GM12892 (cell line): ENCODE measurements at regions not wholly inside any gene's neighbourhood (a gene's known extent, or its start where the extent isn't known, plus 50 kb on each side); places are given as distances from the start of the nearest gene placed in this dataset.

Source experiments
- DNase-seq: peaks from one replicate; pipeline ENCODE4 v3.0.0; 2011; ENCODE audit not compliant: insufficient read length
- FAIRE-seq: peaks from 2 replicates; lab custom pipeline; 2011; peaks lifted over from hg19 to GRCh38; lab: Jason Lieb, UNC
- POLR2A ChIP-seq: IDR thresholded peaks from 2 replicates; pipeline ENCODE4 v1.6.1; 2011; ENCODE audit warnings: low read depth, low read length, control low read depth
- POLR2AphosphoS5 ChIP-seq: IDR thresholded peaks from 2 replicates; pipeline ENCODE4 v1.6.1; 2011; ENCODE audit warnings: low read depth, low read length, control low read depth
- TAF1 ChIP-seq: IDR thresholded peaks from 2 replicates; pipeline ENCODE4 v1.6.1; 2011; ENCODE audit warnings: low read depth, mild to moderate bottlenecking, control low read depth, low read length, borderline replicate concordance

- no peak for DNase-seq
- TF ChIP-seq POLR2A (no peak), TAF1 (no peak), POLR2AphosphoS5 (no peak)
These were observed 451.8 kb upstream of the CCL2 start for GRCh38 chr17:33803199-33803685.

GRCh38 chr17:33803686-33804085 is 451.4 kb upstream of the CCL2 start:
- DNase-seq (no peak), FAIRE-seq (no peak)
- TF ChIP-seq POLR2AphosphoS5 (no peak), POLR2A (no peak), TAF1 (no peak)

More at GRCh38 chr17:33803199-33803685, 451.8 kb upstream of the CCL2 start:
- no peak for FAIRE-seq

DNA sequence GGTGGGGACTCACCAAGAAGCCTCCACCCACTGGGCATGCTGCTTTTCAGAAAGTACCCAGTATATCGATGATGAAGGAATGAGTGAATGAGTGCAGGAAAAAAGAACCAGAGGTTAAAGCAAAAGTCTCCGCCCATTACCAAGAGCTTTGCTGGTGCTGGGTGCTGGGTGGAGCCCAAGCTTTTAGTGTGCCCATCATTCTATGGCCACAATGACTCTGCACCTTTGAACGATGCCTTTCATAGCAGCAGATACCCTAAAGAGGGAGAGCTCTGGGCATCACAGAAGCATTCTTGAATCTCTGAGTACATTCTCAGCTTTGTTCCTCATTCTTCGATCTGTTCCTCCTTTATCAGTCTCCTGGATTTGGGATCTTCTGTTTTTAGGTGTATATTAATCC is 450.7 kb upstream of the CCL2 start:
- no peak for TF ChIP-seq POLR2AphosphoS5
- no peak for TF ChIP-seq POLR2A
- TF ChIP-seq TAF1: no peak
- DNase-seq: no peak
- FAIRE-seq: no peak

- no peak for TF ChIP-seq POLR2AphosphoS5
- no peak for TF ChIP-seq POLR2A
- DNase-seq: no peak
- no peak for FAIRE-seq
These were observed 448.5 kb upstream of the CCL2 start for GRCh38 chr17:33806631-33807030.

DNA sequence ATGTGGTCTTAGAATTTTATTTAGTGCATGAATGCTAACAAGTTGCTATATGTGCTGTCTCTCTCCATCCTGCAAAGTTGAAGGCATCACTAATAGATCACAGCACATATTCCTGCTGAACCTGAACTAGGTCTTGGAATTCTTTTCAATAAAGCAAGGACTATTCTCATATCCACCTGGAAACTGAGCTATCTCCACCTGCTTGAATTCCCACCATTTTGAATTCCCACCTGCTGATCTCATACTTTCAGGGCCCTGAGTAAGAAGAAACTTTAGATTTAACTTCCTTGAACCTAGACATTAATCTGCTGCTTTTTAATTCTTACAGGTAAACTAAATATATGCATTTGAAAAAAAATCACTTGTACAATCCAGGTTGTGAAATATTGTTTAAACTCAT is 445.3 kb upstream of the CCL2 start:
- DNase-seq (no peak), FAIRE-seq (no peak)
- TF ChIP-seq TAF1: no peak
- no peak for TF ChIP-seq POLR2A
- no peak for TF ChIP-seq POLR2AphosphoS5

GRCh38 chr17:33811004-33811760 is 443.9 kb upstream of the CCL2 start:
- DNase-seq: no peak
- TF ChIP-seq TAF1: no peak
- no peak for TF ChIP-seq POLR2AphosphoS5
- no peak for TF ChIP-seq POLR2A
- FAIRE-seq: no peak

GRCh38 chr17:33811984-33812577 is 443.0 kb upstream of the CCL2 start:
- FAIRE-seq: no peak
- TF ChIP-seq POLR2A (no peak), TAF1 (no peak), POLR2AphosphoS5 (no peak)

GRCh38 chr17:33814852-33815251 is 440.2 kb upstream of the CCL2 start:
- no peak for FAIRE-seq
- DNase-seq: no peak
- TF ChIP-seq TAF1 (no peak), POLR2A (no peak), POLR2AphosphoS5 (no peak)

More at GRCh38 chr17:33811984-33812577, 443.0 kb upstream of the CCL2 start:
- DNase-seq: no peak

- TF ChIP-seq TAF1 (no peak), POLR2A (no peak), POLR2AphosphoS5 (no peak)
- no peak for FAIRE-seq
These were observed 439.0 kb upstream of the CCL2 start for GRCh38 chr17:33816036-33816435.

GRCh38 chr17:33816842-33817617 is 438.1 kb upstream of the CCL2 start:
- FAIRE-seq: no peak
- TF ChIP-seq TAF1 (no peak), POLR2A (no peak), POLR2AphosphoS5 (no peak)
- DNase-seq: no peak

More at GRCh38 chr17:33816036-33816435, 439.0 kb upstream of the CCL2 start:
- DNase-seq: no peak

GRCh38 chr17:33819539-33819938 is 435.5 kb upstream of the CCL2 start:
- no peak for DNase-seq
- no peak for FAIRE-seq
- TF ChIP-seq POLR2A (no peak), POLR2AphosphoS5 (no peak), TAF1 (no peak)

DNA sequence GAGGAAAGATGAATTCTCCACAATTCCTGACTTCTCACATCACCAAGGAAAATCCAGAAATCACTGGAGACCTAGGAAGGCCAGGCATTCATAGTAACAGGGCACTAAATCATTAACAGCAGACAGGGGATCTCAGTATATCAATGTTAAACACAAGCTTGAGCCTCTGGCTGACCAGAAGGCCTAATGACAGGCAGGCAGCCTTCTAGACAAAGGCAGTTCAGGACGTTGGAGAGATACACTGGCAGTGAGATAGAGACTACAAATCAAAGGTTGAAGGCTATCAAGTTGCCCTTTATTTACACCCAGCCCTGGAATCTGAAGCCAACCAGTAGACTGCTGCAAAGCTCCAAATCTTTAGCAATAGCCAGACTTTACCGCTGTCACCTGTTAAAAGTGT is 422.8 kb upstream of the CCL2 start:
- TF ChIP-seq POLR2AphosphoS5: no peak
- FAIRE-seq: no peak
- no peak for DNase-seq

DNA sequence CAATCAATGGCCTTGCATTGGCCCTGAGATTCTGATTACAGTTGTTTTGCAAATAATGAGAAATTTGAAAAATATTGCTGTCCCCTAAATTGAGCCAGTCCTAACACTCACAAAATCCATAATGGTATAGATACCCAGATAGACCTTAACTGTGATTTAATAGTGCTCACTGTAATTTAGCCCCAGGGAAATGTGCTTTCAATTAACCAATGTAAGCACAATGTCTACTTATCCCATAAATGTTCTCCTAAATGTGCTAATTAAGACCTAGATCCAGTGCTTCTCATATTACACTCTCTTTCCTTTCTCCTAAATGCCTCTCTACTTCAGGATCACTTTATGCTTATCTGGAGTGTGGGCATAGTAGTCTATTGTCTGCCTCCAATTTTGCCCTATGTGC is 417.8 kb upstream of the CCL2 start:
- FAIRE-seq (no peak), DNase-seq (no peak)
- TF ChIP-seq TAF1: no peak
- no peak for TF ChIP-seq POLR2A
- TF ChIP-seq POLR2AphosphoS5: no peak
